IMR-90 (cell line): ENCODE measurements at regions not wholly inside any gene's neighbourhood (a gene's known extent, or its start where the extent isn't known, plus 50 kb on each side); places are given as distances from the start of the nearest gene placed in this dataset.

ENCODE experiments used
- BHLHE40 ChIP-seq: fragments of 150-350 bp; IDR thresholded peaks from 2 replicates; pipeline ENCODE4 v1.6.1; 2016; ENCODE audit warnings: mild to moderate bottlenecking, low read depth, low read length
- CEBPB ChIP-seq: IDR thresholded peaks from 2 replicates; pipeline ENCODE4 v1.6.1; 2012; ENCODE audit warnings: low read depth, low read length, improper control_type of control experiment
- CHD1 ChIP-seq: IDR thresholded peaks from 2 replicates; pipeline ENCODE4 v1.6.1; 2012; ENCODE audit warnings: low read depth, low read length, improper control_type of control experiment
- CTCF ChIP-seq: conservative IDR thresholded peaks from 2 replicates; pipeline ENCODE4 v1.5.1; 2012; ENCODE audit warnings: mild to moderate bottlenecking, low read depth, low read length, improper control_type of control experiment
- ELK1 ChIP-seq: fragments of 150-350 bp; IDR thresholded peaks from 2 replicates; pipeline ENCODE4 v1.6.1; 2016; ENCODE audit warnings: low read depth, mild to moderate bottlenecking, low read length, moderate library complexity, borderline replicate concordance
- FOS ChIP-seq: fragments of 150-350 bp; IDR thresholded peaks from 2 replicates; pipeline ENCODE4 v1.6.1; 2016; ENCODE audit warnings: low read depth, low read length
- MAZ ChIP-seq: IDR thresholded peaks from 2 replicates; pipeline ENCODE4 v1.6.1; 2012; ENCODE audit warnings: low read depth, mild to moderate bottlenecking, low read length, improper control_type of control experiment, moderate library complexity, borderline replicate concordance
- NFE2L2 ChIP-seq: fragments of 150-350 bp; IDR thresholded peaks from 2 replicates; pipeline ENCODE4 v1.6.1; 2016; ENCODE audit warnings: low read depth, mild to moderate bottlenecking, low read length
- POLR2A ChIP-seq: IDR thresholded peaks from 2 replicates; pipeline ENCODE4 v1.6.1; 2012; ENCODE audit warnings: mild to moderate bottlenecking, low read depth, low read length
- RAD21 ChIP-seq: IDR thresholded peaks from 2 replicates; pipeline ENCODE4 v1.6.1; 2012; ENCODE audit warnings: low read length, improper control_type of control experiment
- RFX5 ChIP-seq: IDR thresholded peaks from 2 replicates; pipeline ENCODE4 v1.8.0; 2012; ENCODE audit warnings: low read depth, mild to moderate bottlenecking, low read length, moderate library complexity
- SMC3 ChIP-seq: fragments of 150-350 bp; IDR thresholded peaks from 2 replicates; pipeline ENCODE4 v1.6.1; 2016; ENCODE audit warnings: low read depth, mild to moderate bottlenecking, antibody characterized with exemption, low read length, moderate library complexity
- USF2 ChIP-seq: fragments of 150-350 bp; IDR thresholded peaks from 2 replicates; pipeline ENCODE4 v1.6.1; 2017; ENCODE audit warnings: mild to moderate bottlenecking, antibody characterized with exemption, low read length, low read depth

- TF ChIP-seq CTCF (no peak), RAD21 (no peak), ELK1 (no peak), POLR2A (no peak), CEBPB (no peak), RFX5 (no peak), FOS (no peak), BHLHE40 (no peak), MAZ (no peak), NFE2L2 (no peak), CHD1 (no peak), USF2 (no peak), SMC3 (no peak)
Observed at GRCh38 chr4:127559981-127560380, 72.8 kb upstream of the INTU start.
